HG03558 (cell line): ENCODE measurements at regions not wholly inside any gene's neighbourhood (a gene's known extent, or its start where the extent isn't known, plus 50 kb on each side); places are given as distances from the start of the nearest gene placed in this dataset.
A peak's percentile ranks its signal among the peaks of the same experiment; 100 is the strongest.
"Not testable (repeated sequence)": the region's sequence is repeated elsewhere in the genome, so short reads cannot be mapped to it uniquely, and the experiment has no call there.

Experiments
- ATAC-seq: cut with Tn5 transposase; IDR thresholded peaks from one replicate; pipeline ENCODE4 v1.9.1; 2021; ENCODE audit warnings: moderate number of reproducible peaks; ENCODE audit not compliant: unreplicated experiment; ENCODE audit errors: extremely low read depth

DNA sequence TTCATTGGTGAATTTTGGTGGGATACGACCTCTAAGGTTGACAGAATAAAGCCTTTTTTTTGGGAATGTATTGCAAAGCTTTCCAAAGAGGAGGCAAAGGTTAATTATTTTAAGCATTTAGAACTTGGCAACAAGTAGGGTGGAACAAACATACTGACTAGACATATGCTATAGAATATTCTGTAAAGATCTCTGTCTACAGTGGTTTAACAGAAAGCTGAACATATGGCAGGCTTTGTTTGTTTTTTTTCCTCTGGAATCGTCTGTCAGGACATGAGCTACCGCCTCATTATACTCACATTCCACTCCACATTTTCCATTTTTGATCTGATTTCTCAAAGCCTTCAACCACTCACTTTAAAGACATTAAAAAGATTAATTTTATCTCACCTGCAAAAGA is 153.4 kb upstream of the PELI2 start:
- ATAC-seq, result no peak

DNA sequence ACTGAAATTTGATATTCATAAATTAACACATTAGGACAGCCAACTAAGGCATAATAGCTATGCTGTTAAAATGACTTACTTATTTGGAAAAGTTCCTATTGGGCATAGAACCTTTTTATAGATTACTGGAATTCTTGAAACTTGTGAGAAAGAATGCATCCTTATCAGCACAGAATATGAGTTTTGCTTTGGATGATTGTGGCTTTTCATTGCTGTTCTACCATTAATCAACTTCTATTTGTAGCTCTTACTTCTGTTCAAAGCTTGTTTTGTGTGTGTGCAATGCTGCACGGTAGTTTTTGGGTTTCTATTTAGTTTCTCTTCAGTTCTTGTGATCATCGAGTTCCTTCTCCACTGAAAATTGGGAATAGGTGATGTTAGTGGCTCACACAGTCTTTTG is 152.4 kb upstream of the PELI2 start:
- no peak for ATAC-seq

DNA sequence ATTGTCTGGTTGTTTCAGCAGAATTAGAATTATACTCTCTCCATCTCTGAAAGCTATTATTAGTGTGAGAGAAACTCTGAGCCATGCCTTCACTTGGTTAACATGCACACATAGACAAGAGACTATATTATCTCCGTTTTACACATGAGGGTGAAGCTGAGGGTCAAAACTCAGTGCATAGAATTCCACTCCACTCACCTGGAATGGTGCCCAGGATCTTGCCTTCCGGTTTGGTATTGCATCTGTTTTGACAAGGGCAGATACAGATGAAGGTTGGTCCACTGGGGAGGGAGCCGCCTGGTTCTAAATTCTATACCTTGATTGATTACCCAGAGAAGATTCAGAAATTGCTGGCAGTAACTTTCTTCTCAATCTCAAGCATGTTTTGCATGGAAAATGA is 149.5 kb upstream of the PELI2 start:
- ATAC-seq, result no peak

DNA sequence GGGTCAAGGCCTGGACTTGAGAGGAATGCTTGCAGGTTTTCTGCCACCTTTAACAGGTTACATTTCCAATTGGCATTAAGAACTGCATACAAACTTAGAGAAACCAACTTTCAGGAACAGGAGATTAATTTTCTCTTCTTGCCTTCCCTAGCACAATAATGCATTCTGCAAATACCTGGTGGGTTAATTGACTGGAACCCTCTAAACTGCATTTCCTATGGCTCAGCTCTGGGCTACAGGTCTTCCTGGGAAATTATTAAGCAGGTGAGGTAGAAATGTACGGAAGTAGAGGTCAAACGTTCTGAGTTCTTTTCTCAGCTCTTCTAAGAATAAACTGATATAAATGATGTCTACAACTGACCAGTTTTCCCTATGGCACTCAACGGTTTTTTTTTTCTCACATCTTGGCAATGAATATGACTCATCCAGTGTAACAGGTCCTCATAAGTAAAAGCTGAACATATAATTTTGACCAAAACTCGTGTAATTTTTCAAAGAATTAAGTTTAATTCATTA is 144.9 kb upstream of the PELI2 start:
- ATAC-seq, result no peak

DNA sequence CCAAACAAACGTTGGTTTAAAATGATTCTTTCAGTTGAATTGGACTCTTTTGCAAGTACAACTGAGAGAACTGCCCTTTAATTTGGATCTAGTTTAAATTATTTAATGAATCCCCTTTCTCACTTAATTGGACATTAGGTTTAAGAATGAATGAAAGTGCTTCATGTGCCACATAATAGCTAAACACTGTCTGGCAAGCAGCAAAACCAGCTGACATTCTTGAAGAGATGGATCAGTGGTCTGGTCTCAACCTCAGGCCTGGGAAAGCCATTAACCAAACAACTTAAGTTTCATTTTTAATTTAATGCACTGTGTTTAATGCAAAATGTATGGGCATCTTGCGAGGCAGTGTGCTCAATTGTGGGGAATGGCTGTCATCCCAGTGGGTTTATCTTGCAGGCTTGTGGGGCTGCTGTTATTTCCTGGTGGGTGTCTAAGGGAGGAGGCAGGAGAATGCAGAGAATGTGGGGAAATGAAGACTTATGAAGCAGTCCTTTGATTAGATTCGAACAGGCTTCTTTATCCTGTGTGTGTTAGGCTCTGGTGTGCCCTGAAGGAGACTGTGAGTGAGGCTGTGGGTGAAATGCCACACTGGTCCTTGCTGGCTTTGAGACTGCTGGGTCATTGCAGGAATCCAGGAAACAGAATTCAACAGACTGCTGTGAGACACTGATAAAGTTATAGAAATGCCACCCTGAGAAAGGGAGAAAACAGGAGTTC is 144.1 kb upstream of the PELI2 start:
- no peak for ATAC-seq

DNA sequence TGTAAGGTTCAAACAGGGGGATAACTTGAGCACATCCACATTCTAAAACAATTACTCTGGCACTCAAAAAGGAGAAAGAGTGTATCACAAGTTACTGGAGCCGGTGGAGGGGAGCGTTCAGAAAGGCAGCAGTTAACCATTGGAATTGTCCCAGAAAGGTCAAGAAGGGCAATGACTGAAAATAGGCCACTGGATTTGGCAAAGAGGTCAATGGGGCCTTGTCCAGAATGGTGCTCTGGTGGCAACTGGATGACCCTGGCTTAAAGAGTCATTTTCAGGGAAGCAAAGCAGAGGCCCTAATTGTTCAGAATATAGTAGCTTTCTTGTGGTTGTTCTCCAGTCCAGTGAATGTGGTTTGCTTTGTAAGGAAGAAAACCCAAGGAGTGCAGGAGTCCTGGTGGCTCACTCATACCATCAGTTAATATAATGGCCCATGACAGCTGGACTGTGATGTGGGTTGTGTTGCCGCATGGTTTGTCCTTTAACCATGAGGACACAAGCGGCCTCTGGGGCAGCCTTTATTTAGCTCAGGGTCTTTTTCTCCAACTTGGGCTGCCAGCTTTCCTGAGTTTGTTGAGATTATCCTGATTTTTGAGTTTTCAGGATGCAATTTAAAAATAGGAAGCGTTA is 142.8 kb upstream of the PELI2 start:
- ATAC-seq, result no peak

DNA sequence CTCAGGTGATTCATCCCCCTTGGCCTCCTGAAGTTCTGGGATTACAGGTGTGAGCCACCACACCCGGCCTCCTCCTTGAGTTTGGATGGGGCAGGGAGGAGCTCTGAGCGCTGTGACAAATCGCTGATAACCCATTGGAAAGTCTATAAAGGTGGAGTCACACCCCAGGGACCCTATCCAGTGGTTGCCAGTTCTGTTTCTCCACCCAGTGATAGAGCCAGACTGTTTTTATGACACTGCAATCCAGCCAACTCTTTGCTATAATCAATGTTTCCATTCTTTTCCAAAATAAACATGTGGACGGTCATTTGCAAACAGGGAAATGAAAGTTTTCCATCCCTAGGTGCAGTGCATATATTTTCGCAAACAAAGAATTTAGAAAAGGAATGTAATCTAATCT is 142.0 kb upstream of the PELI2 start:
- no peak for ATAC-seq

DNA sequence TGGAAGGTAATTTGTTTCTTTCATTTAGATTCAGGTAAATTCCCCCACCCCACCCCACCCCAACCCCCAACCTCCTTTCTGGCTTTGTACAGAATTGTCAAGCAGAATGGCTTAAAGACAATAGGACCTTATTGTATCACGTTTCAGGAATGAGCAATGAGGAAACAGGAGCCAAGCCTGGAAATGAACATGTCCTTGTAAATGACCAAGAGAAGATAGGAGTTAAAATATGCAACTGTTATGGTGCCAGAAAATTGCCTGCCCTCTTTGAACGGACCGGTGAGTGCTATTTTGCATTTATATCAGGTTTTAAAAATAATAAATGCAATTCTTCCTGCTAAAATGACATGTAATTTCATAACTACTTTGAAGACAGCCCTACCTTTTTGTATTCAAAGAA is 141.6 kb upstream of the PELI2 start:
- no peak for ATAC-seq

DNA sequence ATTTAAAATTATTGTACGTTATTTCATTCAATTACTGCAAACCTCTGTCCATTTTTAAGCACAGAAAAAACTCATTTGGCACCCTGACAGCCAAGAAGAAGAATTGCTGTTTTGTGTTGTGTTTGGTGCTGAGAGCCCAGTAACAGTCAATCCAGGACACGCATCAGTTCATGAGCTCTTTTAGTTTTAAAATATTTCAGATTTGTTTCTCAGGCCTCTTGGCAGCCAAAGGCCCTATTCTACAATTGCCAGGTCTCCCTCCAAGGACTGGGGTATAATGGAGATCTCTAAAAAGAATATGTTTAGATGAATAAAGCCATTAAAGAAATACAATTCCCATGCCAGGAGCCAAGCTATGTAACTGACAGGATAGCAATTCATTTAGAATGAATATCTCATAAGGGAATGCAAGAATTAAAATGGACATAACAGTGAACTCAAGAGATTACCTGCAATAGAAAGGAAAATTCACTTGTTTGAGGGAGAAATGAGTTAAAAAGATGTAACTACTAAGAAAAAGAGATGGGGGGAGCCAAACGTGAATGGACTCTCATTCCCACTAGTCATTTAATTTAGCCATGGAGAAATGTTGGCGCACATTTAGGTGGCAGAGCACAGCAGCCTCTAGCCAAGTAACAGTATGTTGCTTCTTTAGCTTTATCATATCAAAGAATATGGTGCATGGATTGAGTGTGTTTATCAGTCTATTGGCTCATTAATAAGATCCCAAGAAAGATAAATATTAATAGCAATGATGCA is 140.6 kb upstream of the PELI2 start:
- no peak for ATAC-seq

DNA sequence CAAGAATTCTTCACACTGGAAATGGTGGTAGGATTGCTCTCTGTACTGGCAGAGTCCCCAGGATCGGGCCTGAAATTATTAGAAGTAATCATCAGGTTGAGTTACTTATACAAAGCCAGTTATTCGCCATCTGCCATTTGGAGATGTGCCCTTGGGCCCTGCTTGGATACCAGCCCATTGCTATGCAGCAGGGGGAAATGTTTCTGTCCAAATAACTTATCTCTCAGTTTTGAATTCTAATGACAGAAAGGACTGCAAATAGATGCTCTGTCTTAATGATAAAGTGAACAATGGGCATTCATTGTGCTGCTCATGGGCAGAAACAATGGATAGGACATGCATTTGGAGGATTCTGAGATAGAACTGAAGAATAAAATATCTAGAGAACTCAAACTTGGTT is 139.1 kb upstream of the PELI2 start:
- no peak for ATAC-seq

DNA sequence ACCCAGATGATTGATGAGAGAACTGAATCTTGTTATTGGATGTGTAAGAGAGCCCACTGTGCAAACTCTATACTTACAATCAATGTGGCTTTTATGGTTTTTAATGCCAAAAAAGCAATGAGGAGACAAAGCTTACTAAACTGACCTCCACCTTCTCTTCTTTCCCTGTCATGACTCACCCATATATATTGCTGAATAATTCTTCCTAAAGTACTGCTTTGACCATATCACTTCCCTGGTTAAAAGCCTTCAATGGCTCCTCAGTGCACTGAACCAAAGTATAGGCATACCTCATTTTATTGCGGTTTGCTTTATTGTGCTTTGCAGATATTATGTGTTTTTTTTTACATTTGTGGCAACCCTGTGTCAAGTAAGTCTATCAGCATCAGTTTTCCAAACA is 138.4 kb upstream of the PELI2 start:
- no peak for ATAC-seq

DNA sequence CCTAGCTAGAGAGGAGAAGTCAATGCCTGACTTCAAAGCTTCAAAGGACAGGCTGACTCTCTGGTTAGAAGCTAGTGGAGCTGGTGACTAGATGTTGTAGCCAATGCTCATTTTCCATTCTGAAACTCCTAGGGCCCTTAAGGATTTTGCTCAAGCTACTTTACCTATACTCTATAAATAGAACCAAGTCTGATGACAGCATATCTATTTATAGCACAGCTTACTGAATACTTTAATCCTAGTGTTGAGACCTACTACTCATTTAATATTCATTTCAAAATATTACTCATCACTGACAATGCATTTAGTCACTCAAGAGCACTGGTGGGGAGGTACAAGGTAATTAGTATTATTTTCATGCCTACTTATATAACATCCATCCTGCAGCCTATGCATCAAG is 137.2 kb upstream of the PELI2 start:
- no peak for ATAC-seq

DNA sequence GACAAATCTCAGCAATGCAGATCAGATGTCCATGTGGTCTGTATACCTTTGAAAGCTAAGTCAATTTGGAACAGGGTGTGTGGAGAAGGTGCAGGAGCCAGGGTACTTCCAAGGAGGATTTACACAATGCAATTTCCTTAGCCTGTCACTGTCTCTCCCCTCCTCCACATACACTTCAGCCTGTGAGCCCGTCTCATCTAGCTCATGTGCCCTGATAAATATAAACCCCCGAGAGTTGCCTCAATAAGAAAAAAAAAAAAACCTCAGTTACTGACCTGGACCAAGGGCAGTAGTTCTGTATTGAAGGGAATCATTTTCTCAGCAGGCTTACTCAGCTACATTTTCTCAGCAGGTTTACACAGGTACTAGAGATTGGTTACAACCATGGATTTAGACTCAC is 132.1 kb upstream of the PELI2 start:
- no peak for ATAC-seq

DNA sequence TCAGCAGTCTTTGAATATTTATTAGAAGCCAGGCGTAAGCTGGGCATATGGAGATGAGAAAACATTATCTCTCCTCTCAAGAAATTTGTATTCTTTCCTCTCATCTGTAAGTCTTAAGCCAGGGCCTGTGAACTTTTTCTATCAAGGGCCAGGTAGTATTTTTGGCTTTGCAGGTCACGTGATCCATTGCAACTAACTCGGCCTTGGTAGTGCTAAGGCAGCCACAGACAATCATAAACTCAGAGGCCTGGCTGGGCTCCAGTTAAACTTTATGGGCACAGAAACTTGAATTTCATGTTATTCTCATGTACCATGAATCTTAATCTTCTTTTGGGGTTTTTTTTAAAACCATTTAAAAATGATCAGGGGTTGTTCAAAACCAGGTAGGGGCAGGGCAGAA is 117.4 kb upstream of the PELI2 start:
- ATAC-seq, result no peak

DNA sequence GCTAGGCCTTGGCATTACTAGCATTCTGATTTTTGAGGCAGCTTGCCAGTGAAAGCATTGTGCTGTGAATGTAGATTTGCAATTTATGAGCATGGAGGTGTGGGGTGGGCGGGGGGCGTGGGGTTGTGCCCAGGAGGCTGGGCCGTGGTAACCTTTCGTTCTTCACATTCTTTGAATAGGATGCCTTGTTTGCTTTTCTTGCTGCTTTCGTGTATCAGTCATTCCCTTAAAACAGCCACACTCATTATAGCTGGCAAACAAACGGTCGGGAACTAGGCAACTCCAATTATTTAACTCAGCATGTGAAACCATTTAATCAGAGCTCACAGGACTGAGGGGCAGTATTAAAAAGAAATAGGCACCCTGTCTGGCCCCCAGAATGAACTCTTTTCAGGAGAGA is 115.9 kb upstream of the PELI2 start:
- ATAC-seq, result no peak

DNA sequence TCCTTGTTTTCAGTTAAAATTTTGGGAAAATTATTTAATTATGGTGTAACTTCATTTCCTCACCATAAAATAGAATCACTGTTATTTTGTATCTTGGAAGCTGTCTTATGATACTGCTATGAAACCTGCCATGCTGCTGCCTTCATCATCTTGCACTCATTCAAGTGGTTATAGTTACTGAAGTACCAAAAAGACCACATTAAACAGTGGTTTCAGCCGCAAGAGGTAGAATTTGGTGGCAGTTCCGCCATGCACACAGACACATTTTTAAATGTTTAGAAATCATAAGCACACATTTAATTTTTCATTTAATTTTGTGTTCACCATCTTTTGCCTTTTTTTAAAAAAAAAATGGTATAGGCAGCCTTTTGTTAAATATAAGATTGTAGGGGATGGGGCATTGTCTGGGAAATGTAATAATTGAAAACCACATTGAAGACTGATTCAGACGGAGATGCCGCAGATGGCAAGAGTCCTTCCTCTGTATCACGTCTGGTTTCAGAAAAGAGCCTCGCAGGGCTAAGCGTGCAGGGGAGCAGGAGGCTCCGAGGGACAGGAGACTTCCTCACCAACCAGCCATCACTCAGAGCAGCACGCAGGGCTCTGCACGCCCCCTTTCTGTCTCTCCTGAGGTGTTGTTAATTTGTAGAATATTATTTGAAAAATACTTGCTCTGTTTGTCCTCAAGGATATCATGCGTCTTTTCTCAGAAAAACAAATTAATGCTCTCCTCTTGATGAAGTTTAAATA is 115.2 kb upstream of the PELI2 start:
- no peak for ATAC-seq

DNA sequence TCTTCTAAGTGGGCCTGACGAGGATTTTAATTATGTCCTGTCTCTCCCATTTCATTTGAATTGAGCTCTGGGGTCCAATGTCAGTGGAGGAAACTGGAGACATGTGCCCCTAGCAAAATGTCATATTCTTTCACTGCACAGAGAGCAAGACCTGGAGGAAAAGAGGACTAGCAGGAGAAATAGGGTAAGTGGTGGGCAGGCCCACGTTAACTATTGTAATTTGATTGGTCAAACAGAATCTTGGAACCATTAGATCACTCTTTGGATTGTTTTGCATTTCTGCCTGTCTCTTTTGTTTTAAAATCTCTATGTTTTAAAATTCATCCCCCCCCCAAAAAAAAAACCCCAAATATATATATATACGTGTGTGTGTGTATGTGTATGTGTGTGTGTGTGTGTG is 113.9 kb upstream of the PELI2 start:
- ATAC-seq, result no peak

DNA sequence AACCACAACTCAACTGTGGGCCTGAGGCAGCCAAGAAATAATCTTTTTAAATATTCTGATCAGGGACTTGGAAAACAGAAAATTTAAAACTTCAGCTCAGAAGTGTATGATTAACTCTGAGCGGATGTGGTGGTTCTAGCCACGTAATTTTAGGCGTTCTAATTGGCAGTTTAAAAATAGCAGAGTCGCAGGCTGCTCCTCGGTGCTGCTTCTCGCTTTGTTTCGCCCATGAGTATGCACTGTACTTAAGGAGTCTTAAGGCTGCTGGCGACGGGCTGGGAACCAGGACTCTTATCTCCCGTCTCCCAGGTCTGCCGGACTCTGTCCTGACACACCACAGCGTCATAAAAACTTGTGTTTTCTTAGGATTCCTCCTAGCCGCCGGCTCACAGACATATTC is 113.4 kb upstream of the PELI2 start:
- ATAC-seq, result peak; percentile 67

DNA sequence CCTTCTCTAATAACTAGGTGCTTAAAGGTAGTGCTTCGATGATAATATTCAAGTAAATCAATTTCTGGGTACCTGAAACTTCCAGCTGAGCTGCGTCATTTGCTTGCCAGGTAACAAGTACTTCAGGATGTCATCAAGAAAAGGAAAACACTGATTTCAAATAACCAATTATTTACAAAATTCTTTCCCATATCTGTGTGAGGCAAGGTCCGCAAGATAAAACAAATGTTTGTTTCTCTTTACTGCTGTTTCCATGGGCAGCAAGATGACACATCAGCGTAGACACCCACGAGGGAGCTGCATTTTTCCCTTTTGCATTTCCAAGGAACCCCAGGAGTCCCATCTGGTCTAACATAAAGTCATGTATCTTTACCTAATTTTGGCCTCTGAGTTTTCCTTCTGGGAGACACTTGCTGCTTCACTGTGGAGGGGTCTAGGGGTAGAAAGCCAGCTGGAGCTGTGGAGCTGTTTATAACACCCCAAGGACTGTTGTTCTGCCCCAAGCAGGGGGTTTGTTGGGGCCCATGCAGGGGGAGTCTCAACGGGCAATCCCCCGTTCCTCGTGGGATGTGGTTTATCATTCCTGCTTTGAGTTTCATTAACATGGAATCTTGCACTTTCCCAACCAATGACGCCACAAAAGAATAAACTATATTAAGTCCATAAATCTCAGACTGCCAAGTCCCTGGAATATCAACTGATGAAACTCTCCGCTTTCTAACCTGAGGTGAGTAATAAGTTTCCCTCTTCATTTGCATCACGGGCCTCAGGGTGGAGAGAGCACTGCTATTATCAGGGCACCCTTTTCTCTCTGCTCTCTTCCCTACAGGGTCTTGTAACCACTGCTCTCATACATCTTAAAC is 112.8 kb upstream of the PELI2 start:
- no peak for ATAC-seq

DNA sequence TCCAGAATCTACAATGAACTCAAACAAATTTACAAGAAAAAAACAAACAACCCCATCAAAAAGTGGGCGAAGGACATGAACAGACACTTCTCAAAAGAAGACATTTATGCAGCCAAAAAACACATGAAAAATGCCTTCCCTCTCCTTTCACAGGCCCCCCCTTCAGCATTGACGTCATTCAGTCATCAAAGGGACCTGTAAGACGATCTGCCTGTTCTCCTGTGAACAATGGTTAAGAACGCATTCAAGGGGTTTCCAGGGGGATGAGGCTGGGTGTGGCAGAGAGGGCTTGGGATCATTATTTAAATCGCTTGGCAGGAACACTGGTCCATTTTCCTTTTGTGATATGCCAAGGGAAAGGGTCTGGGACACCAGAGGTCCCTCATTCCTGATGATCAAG is 110.7 kb upstream of the PELI2 start:
- not testable (repeated sequence) for ATAC-seq
